HG02571 (cell line): ENCODE measurements at regions not wholly inside any gene's neighbourhood (a gene's known extent, or its start where the extent isn't known, plus 50 kb on each side); places are given as distances from the start of the nearest gene placed in this dataset.

ENCODE experiments used
- ATAC-seq: cut with Tn5 transposase; IDR thresholded peaks from one replicate; pipeline ENCODE4 v1.9.1; 2021; ENCODE audit warnings: mild to moderate bottlenecking, moderate library complexity; ENCODE audit not compliant: unreplicated experiment

- ATAC-seq = no peak
Observed at GRCh38 chr10:105989995-105990394, 1174.5 kb downstream of the SORCS1 start.

- no peak for ATAC-seq
Observed at GRCh38 chr10:105988848-105989247, 1175.7 kb downstream of the SORCS1 start.

GRCh38 chr10:105986912-105987635, 1177.4 kb downstream of the SORCS1 start:
- no peak for ATAC-seq

GRCh38 chr10:105986486-105986885, 1178.0 kb downstream of the SORCS1 start:
- no peak for ATAC-seq

GRCh38 chr10:105982735-105983134, 1181.8 kb downstream of the SORCS1 start:
- no peak for ATAC-seq

- no peak for ATAC-seq
Observed at GRCh38 chr10:105981679-105982078, 1182.8 kb downstream of the SORCS1 start.

GRCh38 chr10:105974803-105975456, 1189.6 kb downstream of the SORCS1 start:
- no peak for ATAC-seq

- no peak for ATAC-seq
Observed at GRCh38 chr10:105973902-105974301, 1190.6 kb downstream of the SORCS1 start.

GRCh38 chr10:105973360-105973759, 1191.1 kb downstream of the SORCS1 start:
- no peak for ATAC-seq

- ATAC-seq = no peak
Observed at GRCh38 chr10:105971460-105971859, 1193.0 kb downstream of the SORCS1 start.

- ATAC-seq = no peak
Observed at GRCh38 chr10:105969884-105970377, 1194.6 kb downstream of the SORCS1 start.

- ATAC-seq = no peak
Observed at GRCh38 chr10:105968666-105969065, 1195.8 kb downstream of the SORCS1 start.

GRCh38 chr10:105967256-105967655, 1197.2 kb downstream of the SORCS1 start:
- no peak for ATAC-seq

GRCh38 chr10:105965141-105965540, 1199.4 kb downstream of the SORCS1 start:
- no peak for ATAC-seq

GRCh38 chr10:105964009-105964408, 1200.5 kb downstream of the SORCS1 start:
- no peak for ATAC-seq

GRCh38 chr10:105963334-105963884, 1201.1 kb downstream of the SORCS1 start:
- no peak for ATAC-seq

- ATAC-seq = no peak
Observed at GRCh38 chr10:105956550-105956949, 1208.0 kb downstream of the SORCS1 start.

GRCh38 chr10:105953861-105954260, 1210.6 kb downstream of the SORCS1 start:
- no peak for ATAC-seq

- no peak for ATAC-seq
Observed at GRCh38 chr10:105953056-105953455, 1211.5 kb downstream of the SORCS1 start.

- peak; percentile 79 for ATAC-seq
Observed at GRCh38 chr10:105952153-105952552, 1212.4 kb downstream of the SORCS1 start.

GRCh38 chr10:105950410-105950809, 1214.1 kb downstream of the SORCS1 start:
- ATAC-seq = peak; percentile 67

- ATAC-seq = no peak
Observed at GRCh38 chr10:105949721-105950120, 1214.8 kb downstream of the SORCS1 start.
